ENCODE measurements at regions not wholly inside any gene's neighbourhood (a gene's known extent, or its start where the extent isn't known, plus 50 kb on each side); places are given as distances from the start of the nearest gene placed in this dataset.
"Not testable (repeated sequence)": the region's sequence is repeated elsewhere in the genome, so short reads cannot be mapped to it uniquely, and the experiment has no call there.

GRCh38 chr18:52254367-52254766, 85.6 kb upstream of the DCC start:
- H3K27me3 ChIP-seq (ENCODE audit: control insufficient read depth, insufficient read depth): no peaks in the 10 kb centered on the region
- H3K27ac ChIP-seq (ENCODE audit: low read length): no peak overlapping the region
- H3K9me3 ChIP-seq (ENCODE audit: control insufficient read depth, low read length): no peaks in the 10 kb centered on the region
- H3K4me3 ChIP-seq (ENCODE audit: low read length): no peak overlapping the region
- WGBS: 71% methylated on average over 3 of the region's 3 CpGs
- no peak for DNase-seq
- no peak for ATAC-seq
- H3K4me1 ChIP-seq (ENCODE audit: control insufficient read depth, insufficient read depth, low read length): no peaks in the 10 kb centered on the region
- intact Hi-C loops (cut with DNase I): no loop called here

- intact Hi-C loops (cut with DNase I); H3K27me3 ChIP-seq (ENCODE audit: control insufficient read depth, insufficient read depth); ATAC-seq; H3K4me3 ChIP-seq (ENCODE audit: low read length); H3K27ac ChIP-seq (ENCODE audit: low read length); DNase-seq; H3K4me1 ChIP-seq (ENCODE audit: control insufficient read depth, insufficient read depth, low read length); H3K9me3 ChIP-seq (ENCODE audit: control insufficient read depth, low read length): not testable (repeated sequence)
- 78% methylated on average over 3 of the region's 3 CpGs for WGBS
These were observed 82.6 kb upstream of the DCC start for GRCh38 chr18:52257417-52257816.

- Histone ChIP-seq H3K9me3 (ENCODE audit: control insufficient read depth, low read length) (no peaks in the 10 kb centered on the region), H3K4me1 (ENCODE audit: control insufficient read depth, insufficient read depth, low read length) (no peaks in the 10 kb centered on the region), H3K27ac (ENCODE audit: low read length) (no peak overlapping the region), H3K27me3 (ENCODE audit: control insufficient read depth, insufficient read depth) (no peaks in the 10 kb centered on the region), H3K4me3 (ENCODE audit: low read length) (no peak overlapping the region)
- ATAC-seq (no peak), DNase-seq (no peak)
- intact Hi-C loops (cut with DNase I): no loop called here
These were observed 64.2 kb upstream of the DCC start for GRCh38 chr18:52275817-52276216.

GRCh38 chr18:52277785-52278184, 62.2 kb upstream of the DCC start:
- intact Hi-C loops (cut with DNase I): no loop called here
- 74% methylated on average over 2 of the region's 2 CpGs for WGBS

GRCh38 chr18:52278191-52278590, 61.8 kb upstream of the DCC start:
- Histone ChIP-seq H3K27me3 (ENCODE audit: control insufficient read depth, insufficient read depth) (no peaks in the 10 kb centered on the region), H3K9me3 (ENCODE audit: control insufficient read depth, low read length) (no peaks in the 10 kb centered on the region), H3K27ac (ENCODE audit: low read length) (no peak overlapping the region), H3K4me3 (ENCODE audit: low read length) (no peak overlapping the region), H3K4me1 (ENCODE audit: control insufficient read depth, insufficient read depth, low read length) (no peaks in the 10 kb centered on the region)
- DNase-seq: no peak
- WGBS: 41% methylated on average over 2 of the region's 2 CpGs
- intact Hi-C loops (cut with DNase I): no loop called here
- no peak for ATAC-seq

More at GRCh38 chr18:52277785-52278184, 62.2 kb upstream of the DCC start:
- Histone ChIP-seq H3K27ac (ENCODE audit: low read length) (no peak overlapping the region), H3K4me1 (ENCODE audit: control insufficient read depth, insufficient read depth, low read length) (no peaks in the 10 kb centered on the region), H3K27me3 (ENCODE audit: control insufficient read depth, insufficient read depth) (no peaks in the 10 kb centered on the region), H3K9me3 (ENCODE audit: control insufficient read depth, low read length) (no peaks in the 10 kb centered on the region), H3K4me3 (ENCODE audit: low read length) (no peak overlapping the region)
- DNase-seq: no peak
- ATAC-seq: no peak

- no peak for DNase-seq
- no peak for ATAC-seq
- Histone ChIP-seq H3K9me3 (ENCODE audit: control insufficient read depth, low read length) (no peaks in the 10 kb centered on the region), H3K27me3 (ENCODE audit: control insufficient read depth, insufficient read depth) (no peaks in the 10 kb centered on the region), H3K4me1 (ENCODE audit: control insufficient read depth, insufficient read depth, low read length) (no peaks in the 10 kb centered on the region), H3K4me3 (ENCODE audit: low read length) (no peak overlapping the region), H3K27ac (ENCODE audit: low read length) (no peak overlapping the region)
- WGBS: 66% methylated on average over 2 of the region's 2 CpGs
- intact Hi-C loops (cut with DNase I): no loop called here
These were observed 59.3 kb upstream of the DCC start for GRCh38 chr18:52280702-52281101.

- intact Hi-C loops (cut with DNase I): no loop called here
- no peak for ATAC-seq
- Histone ChIP-seq H3K27me3 (ENCODE audit: control insufficient read depth, insufficient read depth) (no peaks in the 10 kb centered on the region), H3K27ac (ENCODE audit: low read length) (no peak overlapping the region), H3K4me3 (ENCODE audit: low read length) (no peak overlapping the region), H3K4me1 (ENCODE audit: control insufficient read depth, insufficient read depth, low read length) (no peaks in the 10 kb centered on the region), H3K9me3 (ENCODE audit: control insufficient read depth, low read length) (no peaks in the 10 kb centered on the region)
- DNase-seq: no peak
- 41% methylated on average over 1 of the region's 1 CpG for WGBS
These were observed 56.1 kb upstream of the DCC start for GRCh38 chr18:52283927-52284326.

GRCh38 chr18:52286675-52287074, 53.3 kb upstream of the DCC start:
- 38% methylated on average over 6 of the region's 6 CpGs for WGBS
- no peaks in the 10 kb centered on the region for H3K27me3 ChIP-seq (ENCODE audit: control insufficient read depth, insufficient read depth)
- DNase-seq (no peak), ATAC-seq (no peak)
- no peaks in the 10 kb centered on the region for H3K4me1 ChIP-seq (ENCODE audit: control insufficient read depth, insufficient read depth, low read length)
- intact Hi-C loops (cut with DNase I): loop anchor here in 1 of 4 donors (5.0 kb wide), 1 partner anchor 619 kb away; no protein-coding TSS in a partner anchor
- no peaks in the 10 kb centered on the region for H3K9me3 ChIP-seq (ENCODE audit: control insufficient read depth, low read length)
- H3K27ac ChIP-seq (ENCODE audit: low read length): no peak overlapping the region
- no peak overlapping the region for H3K4me3 ChIP-seq (ENCODE audit: low read length)

GRCh38 chr18:52287151-52287550, 52.8 kb upstream of the DCC start:
- Histone ChIP-seq H3K27me3 (ENCODE audit: control insufficient read depth, insufficient read depth) (no peaks in the 10 kb centered on the region), H3K27ac (ENCODE audit: low read length) (no peak overlapping the region), H3K9me3 (ENCODE audit: control insufficient read depth, low read length) (no peaks in the 10 kb centered on the region), H3K4me3 (ENCODE audit: low read length) (no peak overlapping the region), H3K4me1 (ENCODE audit: control insufficient read depth, insufficient read depth, low read length) (no peaks in the 10 kb centered on the region)
- DNase-seq: no peak
- no peak for ATAC-seq
- intact Hi-C loops (cut with DNase I): loop anchor here in 1 of 4 donors (5.0 kb wide), 1 partner anchor 620 kb away; no protein-coding TSS in a partner anchor
- 10% methylated on average over 1 of the region's 1 CpG for WGBS

- ATAC-seq: no peak
- no peaks in the 10 kb centered on the region for H3K27me3 ChIP-seq (ENCODE audit: control insufficient read depth, insufficient read depth)
- no peaks in the 10 kb centered on the region for H3K9me3 ChIP-seq (ENCODE audit: control insufficient read depth, low read length)
- no peaks in the 10 kb centered on the region for H3K4me1 ChIP-seq (ENCODE audit: control insufficient read depth, insufficient read depth, low read length)
- H3K27ac ChIP-seq (ENCODE audit: low read length): no peak overlapping the region
- intact Hi-C loops (cut with DNase I): loop anchor here in 1 of 4 donors (5.0 kb wide), 1 partner anchor 621 kb away; no protein-coding TSS in a partner anchor
- no peak overlapping the region for H3K4me3 ChIP-seq (ENCODE audit: low read length)
- 46% methylated on average over 7 of the region's 7 CpGs for WGBS
- DNase-seq: peak in 2 of 3 donors; percentile 19 to 28
These were observed 51.5 kb upstream of the DCC start for GRCh38 chr18:52288403-52289004.

- Histone ChIP-seq H3K4me1 (ENCODE audit: control insufficient read depth, insufficient read depth, low read length) (no peaks in the 10 kb centered on the region), H3K4me3 (ENCODE audit: low read length) (no peak overlapping the region), H3K27me3 (ENCODE audit: control insufficient read depth, insufficient read depth) (no peaks in the 10 kb centered on the region), H3K27ac (ENCODE audit: low read length) (no peak overlapping the region), H3K9me3 (ENCODE audit: control insufficient read depth, low read length) (no peaks in the 10 kb centered on the region)
- ATAC-seq (no peak), DNase-seq (no peak)
- intact Hi-C loops (cut with DNase I): loop anchor here in 1 of 4 donors (5.0 kb wide), 1 partner anchor 622 kb away; no protein-coding TSS in a partner anchor
- 80% methylated on average over 1 of the region's 1 CpG for WGBS
These were observed 50.6 kb upstream of the DCC start for GRCh38 chr18:52289392-52289791.
